ENCODE measurements at regions not wholly inside any gene's neighbourhood (a gene's known extent, or its start where the extent isn't known, plus 50 kb on each side); places are given as distances from the start of the nearest gene placed in this dataset.

DNA sequence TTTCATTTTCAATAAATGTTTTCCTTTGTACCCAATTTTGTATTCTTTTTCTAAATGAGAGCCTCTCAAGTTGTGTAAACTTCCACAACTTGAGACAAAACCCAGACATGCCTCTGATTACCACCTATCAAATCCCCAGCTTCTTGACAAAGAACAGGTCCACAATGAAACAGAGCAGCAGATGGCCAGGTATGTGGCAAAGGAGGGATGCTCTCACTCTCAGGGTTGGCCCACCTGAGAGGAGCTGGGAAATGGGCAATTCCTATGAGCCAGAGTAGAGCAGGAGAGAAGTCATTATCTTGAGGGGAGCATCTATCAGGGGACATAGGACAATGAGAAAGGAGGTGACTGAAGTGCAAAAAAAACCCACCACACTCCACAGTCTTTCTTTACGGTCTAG, 273.5 kb upstream of the FAM241A start:
- TF ChIP-seq EP300 (IDR thresholded peaks at IDR 0.05) (no peak), POLR2AphosphoS5 (IDR thresholded peaks at IDR 0.05) (no peak), POLR2A (IDR thresholded peaks at IDR 0.05) (no peak)
- TF ChIP-seq, protein P1, sequence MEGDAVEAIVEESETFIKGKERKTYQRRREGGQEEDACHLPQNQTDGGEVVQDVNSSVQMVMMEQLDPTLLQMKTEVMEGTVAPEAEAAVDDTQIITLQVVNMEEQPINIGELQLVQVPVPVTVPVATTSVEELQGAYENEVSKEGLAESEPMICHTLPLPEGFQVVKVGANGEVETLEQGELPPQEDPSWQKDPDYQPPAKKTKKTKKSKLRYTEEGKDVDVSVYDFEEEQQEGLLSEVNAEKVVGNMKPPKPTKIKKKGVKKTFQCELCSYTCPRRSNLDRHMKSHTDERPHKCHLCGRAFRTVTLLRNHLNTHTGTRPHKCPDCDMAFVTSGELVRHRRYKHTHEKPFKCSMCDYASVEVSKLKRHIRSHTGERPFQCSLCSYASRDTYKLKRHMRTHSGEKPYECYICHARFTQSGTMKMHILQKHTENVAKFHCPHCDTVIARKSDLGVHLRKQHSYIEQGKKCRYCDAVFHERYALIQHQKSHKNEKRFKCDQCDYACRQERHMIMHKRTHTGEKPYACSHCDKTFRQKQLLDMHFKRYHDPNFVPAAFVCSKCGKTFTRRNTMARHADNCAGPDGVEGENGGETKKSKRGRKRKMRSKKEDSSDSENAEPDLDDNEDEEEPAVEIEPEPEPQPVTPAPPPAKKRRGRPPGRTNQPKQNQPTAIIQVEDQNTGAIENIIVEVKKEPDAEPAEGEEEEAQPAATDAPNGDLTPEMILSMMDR (IDR thresholded peaks at IDR 0.05): no peak
- no peak overlapping the region for H3K4me3 ChIP-seq
- no peak overlapping the region for H3K27ac ChIP-seq
- H3K27me3 ChIP-seq: no peaks in the 10 kb centered on the region
- no peaks in the 10 kb centered on the region for H3K4me1 ChIP-seq
- no peaks in the 10 kb centered on the region for H3K36me3 ChIP-seq
- no peak for ATAC-seq
- peaks cover 0 to 6% (median 0%) of the 10 kb centered on the region in 3 donors for H3K9me3 ChIP-seq
- 71 to 86% methylated on average over 1 of the region's 1 CpG for WGBS, 2 donors (ENCODE audit: low coverage in 1 of 2)

DNA sequence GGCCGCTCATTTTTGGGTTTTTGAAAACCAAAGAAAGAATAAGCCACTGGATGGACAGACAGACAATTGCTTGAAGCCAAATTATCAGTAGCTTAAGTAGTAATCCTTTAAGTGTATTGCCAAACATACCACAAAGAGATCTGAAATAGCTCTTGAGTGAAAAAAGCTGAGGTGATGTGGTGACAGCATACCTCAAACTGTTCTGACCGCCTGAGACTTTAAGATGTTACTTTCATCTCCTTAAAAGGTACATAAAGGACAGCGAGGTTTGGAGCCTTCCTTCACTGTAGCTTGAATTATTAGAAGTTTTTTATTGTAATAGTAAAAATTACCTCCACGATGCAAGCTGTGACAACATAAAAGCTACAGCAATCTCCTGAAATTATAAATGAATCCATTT, 271.5 kb upstream of the FAM241A start:
- ATAC-seq: no peak
- H3K9me3 ChIP-seq: no peaks in the 10 kb centered on the region
- 53 to 69% methylated on average over 4 of the region's 4 CpGs for WGBS, 2 donors (ENCODE audit: low coverage in 1 of 2)
- H3K27me3 ChIP-seq: no peaks in the 10 kb centered on the region
- TF ChIP-seq, protein P1 (IDR thresholded peaks at IDR 0.05): no peak
- no peak for TF ChIP-seq EP300 (IDR thresholded peaks at IDR 0.05)
- TF ChIP-seq POLR2AphosphoS5 (IDR thresholded peaks at IDR 0.05): no peak
- TF ChIP-seq POLR2A (IDR thresholded peaks at IDR 0.05): no peak
- H3K4me1 ChIP-seq: no peaks in the 10 kb centered on the region
- no peak overlapping the region for H3K27ac ChIP-seq
- no peak overlapping the region for H3K4me3 ChIP-seq
- H3K36me3 ChIP-seq: no peaks in the 10 kb centered on the region

DNA sequence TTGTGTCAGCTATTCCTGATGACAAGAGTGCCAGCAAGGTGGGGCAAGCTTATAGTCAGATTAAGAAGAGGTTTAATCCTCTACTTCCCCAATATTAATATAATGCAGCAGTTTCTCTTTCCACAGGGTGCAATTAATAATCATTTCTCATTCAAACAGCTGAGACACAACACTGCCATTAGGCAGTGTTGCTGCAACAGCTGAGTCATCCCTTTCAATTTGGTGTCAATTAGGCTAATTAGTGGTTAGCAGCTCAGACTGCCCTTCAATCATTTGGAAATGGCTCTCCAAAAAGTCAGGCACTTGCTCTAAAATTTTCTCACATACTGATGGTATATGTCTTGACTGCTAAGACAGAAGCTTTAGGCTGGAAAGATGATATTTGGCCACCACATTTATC, 265.7 kb upstream of the FAM241A start:
- Histone ChIP-seq H3K4me1 (no peaks in the 10 kb centered on the region), H3K27me3 (no peaks in the 10 kb centered on the region), H3K4me3 (no peak overlapping the region), H3K27ac (no peak overlapping the region), H3K36me3 (no peaks in the 10 kb centered on the region), H3K9me3 (no peaks in the 10 kb centered on the region)
- ATAC-seq: no peak
- TF ChIP-seq POLR2AphosphoS5 (IDR thresholded peaks at IDR 0.05): no peak
- no peak for TF ChIP-seq EP300 (IDR thresholded peaks at IDR 0.05)
- TF ChIP-seq POLR2A (IDR thresholded peaks at IDR 0.05): no peak
- TF ChIP-seq, protein P1 (IDR thresholded peaks at IDR 0.05): no peak

DNA sequence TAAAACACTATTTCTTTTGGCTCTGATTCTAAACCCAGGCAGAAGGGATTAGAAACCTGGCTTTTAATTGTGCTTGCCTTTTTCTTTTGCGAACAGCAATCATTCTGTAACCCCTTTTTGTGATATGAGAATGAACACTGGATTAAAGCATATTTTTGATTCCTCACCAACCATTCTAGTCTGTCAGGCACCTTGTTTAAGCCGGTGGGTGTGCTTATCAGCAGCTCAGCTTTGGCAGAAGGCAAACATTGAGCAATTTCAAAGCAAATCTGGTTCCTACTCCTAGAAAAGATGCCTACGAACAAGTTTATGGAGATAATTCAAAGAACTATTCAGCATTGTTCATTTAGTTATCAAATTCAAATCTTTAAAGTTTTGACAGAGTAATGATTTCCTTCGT, 265.1 kb upstream of the FAM241A start:
- TF ChIP-seq POLR2A (IDR thresholded peaks at IDR 0.05) (no peak), EP300 (IDR thresholded peaks at IDR 0.05) (no peak), POLR2AphosphoS5 (IDR thresholded peaks at IDR 0.05) (no peak)
- TF ChIP-seq, protein P1 (IDR thresholded peaks at IDR 0.05): no peak
- no peaks in the 10 kb centered on the region for H3K9me3 ChIP-seq

DNA sequence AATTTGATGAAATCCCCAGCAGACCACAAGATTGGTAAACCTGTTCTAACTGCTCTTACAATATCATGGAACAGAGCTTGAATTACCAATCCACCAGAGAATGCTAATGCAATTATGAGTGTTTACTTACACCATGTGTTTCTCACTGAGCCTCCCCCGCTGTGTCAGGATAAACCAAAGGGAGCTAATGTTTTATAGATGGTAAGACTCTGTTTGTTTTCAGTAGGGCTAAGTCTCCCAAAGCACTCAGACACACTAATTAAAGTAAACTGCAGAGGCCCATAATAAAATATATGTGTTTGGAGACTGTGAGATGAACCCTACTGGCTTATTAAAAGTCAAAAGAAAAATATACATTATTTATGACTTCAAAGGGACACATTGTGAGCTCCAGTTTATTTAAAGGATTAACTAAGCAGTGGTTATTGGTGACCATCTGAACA, 261.7 kb upstream of the FAM241A start:
- H3K4me3 ChIP-seq: no peak overlapping the region
- TF ChIP-seq EP300 (IDR thresholded peaks at IDR 0.05) (no peak), POLR2A (IDR thresholded peaks at IDR 0.05) (no peak), POLR2AphosphoS5 (IDR thresholded peaks at IDR 0.05) (no peak)
- TF ChIP-seq, protein P1 (IDR thresholded peaks at IDR 0.05): no peak
- WGBS, 2 donors (ENCODE audit: low coverage in 1 of 2): 50 to 57% methylated on average over 1 of the region's 1 CpG
- no peak overlapping the region for H3K27ac ChIP-seq
- no peaks in the 10 kb centered on the region for H3K27me3 ChIP-seq
- no peak for ATAC-seq
- H3K4me1 ChIP-seq: no peaks in the 10 kb centered on the region
- no peaks in the 10 kb centered on the region for H3K36me3 ChIP-seq
- H3K9me3 ChIP-seq: no peaks in the 10 kb centered on the region

More for the DNA sequence above, 265.1 kb upstream of the FAM241A start:
- WGBS, 2 donors (ENCODE audit: low coverage in 1 of 2): 49 to 55% methylated on average over 4 of the region's 4 CpGs
- no peaks in the 10 kb centered on the region for H3K27me3 ChIP-seq
- H3K4me1 ChIP-seq: no peaks in the 10 kb centered on the region
- no peak overlapping the region for H3K27ac ChIP-seq
- no peaks in the 10 kb centered on the region for H3K36me3 ChIP-seq
- ATAC-seq: no peak
- no peak overlapping the region for H3K4me3 ChIP-seq
